BJ (cell line): ENCODE measurements at regions not wholly inside any gene's neighbourhood (a gene's known extent, or its start where the extent isn't known, plus 50 kb on each side); places are given as distances from the start of the nearest gene placed in this dataset.
A peak's percentile ranks its signal among the peaks of the same experiment; 100 is the strongest.
"Not testable (repeated sequence)": the region's sequence is repeated elsewhere in the genome, so short reads cannot be mapped to it uniquely, and the experiment has no call there.

ENCODE experiments used
- CTCF ChIA-PET: fragments of 350-600 bp; formaldehyde crosslinking; extraction: SDS; loops from one replicate; lab custom pipeline; 2021; ENCODE audit warnings: antibody characterized with exemption, inconsistent platforms; lab: Yijun Ruan, JAX
- POLR2A ChIA-PET: fragments of 300-600 bp; sonication (Branson Sonifier 250); formaldehyde crosslinking; extraction: SDS; loops from one replicate; lab custom pipeline; 2021; ENCODE audit warnings: antibody characterized with exemption; lab: Charles Lee
- DNase-seq: peaks from one replicate; pipeline ENCODE4 v3.0.0-alpha.2; 2011; ENCODE audit warnings: low read depth
- H3K27me3 ChIP-seq: 2 replicates; pipeline ENCODE4 v1.6.0; 2011; ENCODE audit warnings: low read length; ENCODE audit not compliant: control insufficient read depth, insufficient read depth
- H3K36me3 ChIP-seq: 2 replicates; pipeline ENCODE4 v1.5.1; 2011; ENCODE audit warnings: low read length; ENCODE audit not compliant: control insufficient read depth, insufficient read depth
- H3K4me3 ChIP-seq: 2 replicates; pipeline ENCODE4 v1.5.1; 2011; ENCODE audit warnings: low read depth, mild to moderate bottlenecking, control low read depth, low read length
- TF ChIP-seq, protein P1 (sequence below): IDR thresholded peaks from 2 replicates; pipeline ENCODE4 v1.5.1; 2011; ENCODE audit warnings: low read depth, mild to moderate bottlenecking, control low read depth, inconsistent platforms, low read length, moderate library complexity; ENCODE audit not compliant: insufficient read depth

DNA sequence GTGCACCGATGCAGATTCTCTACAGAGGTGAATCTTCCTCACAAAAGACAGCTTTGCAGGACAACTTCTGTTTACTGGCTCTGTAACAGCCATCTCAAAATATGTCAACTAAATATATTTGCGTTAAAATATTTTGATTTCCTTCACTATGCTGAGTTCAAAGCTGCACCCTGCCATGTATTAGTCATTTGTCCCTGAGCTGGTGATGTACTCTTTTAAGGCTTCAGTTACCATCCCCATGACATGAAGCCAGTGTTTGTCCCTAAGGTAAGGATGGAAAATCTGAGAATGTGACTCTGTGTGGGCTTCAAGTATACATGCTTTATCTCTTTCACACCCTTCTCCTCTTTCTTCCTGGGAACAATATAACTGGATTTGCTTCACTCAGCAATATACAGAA lies 70.2 kb upstream of the BTG3 start:
- Histone ChIP-seq H3K27me3 (no peaks in the 10 kb centered on the region), H3K4me3 (no peak overlapping the region), H3K36me3 (no peaks in the 10 kb centered on the region)
- ChIA-PET POLR2A (no interaction called here), CTCF (interaction anchor here (1.2 to 1.5 kb wide), 2 partner anchors 221 to 242 kb away, joined by 3 to 7 read pairs; no protein-coding TSS in a partner anchor)
- no peak for DNase-seq
- TF ChIP-seq, protein P1, sequence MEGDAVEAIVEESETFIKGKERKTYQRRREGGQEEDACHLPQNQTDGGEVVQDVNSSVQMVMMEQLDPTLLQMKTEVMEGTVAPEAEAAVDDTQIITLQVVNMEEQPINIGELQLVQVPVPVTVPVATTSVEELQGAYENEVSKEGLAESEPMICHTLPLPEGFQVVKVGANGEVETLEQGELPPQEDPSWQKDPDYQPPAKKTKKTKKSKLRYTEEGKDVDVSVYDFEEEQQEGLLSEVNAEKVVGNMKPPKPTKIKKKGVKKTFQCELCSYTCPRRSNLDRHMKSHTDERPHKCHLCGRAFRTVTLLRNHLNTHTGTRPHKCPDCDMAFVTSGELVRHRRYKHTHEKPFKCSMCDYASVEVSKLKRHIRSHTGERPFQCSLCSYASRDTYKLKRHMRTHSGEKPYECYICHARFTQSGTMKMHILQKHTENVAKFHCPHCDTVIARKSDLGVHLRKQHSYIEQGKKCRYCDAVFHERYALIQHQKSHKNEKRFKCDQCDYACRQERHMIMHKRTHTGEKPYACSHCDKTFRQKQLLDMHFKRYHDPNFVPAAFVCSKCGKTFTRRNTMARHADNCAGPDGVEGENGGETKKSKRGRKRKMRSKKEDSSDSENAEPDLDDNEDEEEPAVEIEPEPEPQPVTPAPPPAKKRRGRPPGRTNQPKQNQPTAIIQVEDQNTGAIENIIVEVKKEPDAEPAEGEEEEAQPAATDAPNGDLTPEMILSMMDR = no peak

DNA sequence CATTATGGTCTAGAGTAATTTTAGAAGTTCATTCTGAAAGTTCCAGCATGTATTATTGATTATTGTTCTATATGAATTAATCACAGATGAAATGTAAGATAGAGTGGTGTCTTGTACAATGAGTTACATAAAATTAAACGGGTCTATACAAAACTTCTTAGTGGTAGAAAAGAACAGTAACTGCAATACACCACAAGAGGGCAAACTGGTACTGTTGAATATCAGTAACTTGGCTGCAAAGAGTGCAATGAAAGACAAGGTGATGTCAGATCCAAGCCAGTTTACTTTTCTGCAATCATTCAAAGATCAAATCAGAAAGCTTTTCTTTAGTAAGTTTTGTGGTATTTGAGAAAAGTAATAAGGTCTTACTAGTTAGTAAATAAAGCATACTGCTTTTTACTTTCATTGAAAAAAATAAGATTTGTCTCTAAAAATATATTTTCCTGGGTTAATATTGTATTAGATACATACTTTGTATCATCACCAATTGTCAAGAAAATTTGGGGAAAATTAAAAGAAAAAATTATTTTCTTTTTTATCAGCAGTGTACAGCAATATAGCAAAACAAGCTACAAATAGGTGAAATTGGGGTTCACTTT lies 66.4 kb upstream of the BTG3 start:
- TF ChIP-seq, protein P1 = peak; percentile 74
- ChIA-PET CTCF (interaction anchor here (0.6 to 6.6 kb wide), 12 partner anchors 9 to 293 kb away, joined by 3 to 45 read pairs (median 4); partner anchors contain the start of gene BTG3), POLR2A (no interaction called here)
- no peaks in the 10 kb centered on the region for H3K36me3 ChIP-seq
- H3K27me3 ChIP-seq = no peaks in the 10 kb centered on the region
- H3K4me3 ChIP-seq = no peak overlapping the region
- DNase-seq = peak; percentile 16

DNA sequence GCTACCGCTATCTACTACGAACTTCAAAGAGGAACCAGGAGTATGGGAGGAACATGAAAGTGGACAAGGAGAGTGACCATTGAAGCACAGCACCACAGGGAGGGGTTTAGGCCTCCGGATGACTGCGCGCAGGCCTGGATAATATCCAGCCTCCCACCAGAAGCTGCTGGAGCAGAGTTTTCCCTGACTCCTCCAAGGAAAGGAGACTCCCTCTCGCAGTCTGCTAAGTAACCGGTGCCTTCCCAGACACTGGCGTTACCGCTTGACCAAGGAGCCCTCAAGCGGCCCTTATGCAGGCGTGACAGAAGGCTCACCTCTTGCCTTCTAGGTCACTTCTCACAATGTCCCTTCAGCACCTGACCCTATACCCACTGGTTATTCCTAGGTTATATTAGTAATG lies 64.2 kb upstream of the BTG3 start:
- POLR2A ChIA-PET, H3K4me3 ChIP-seq, H3K36me3 ChIP-seq, DNase-seq, H3K27me3 ChIP-seq: not testable (repeated sequence)
- CTCF ChIA-PET = interaction anchor here (3.7 to 6.6 kb wide), 2 partner anchors 228 to 248 kb away, joined by 28 to 45 read pairs; no protein-coding TSS in a partner anchor

DNA sequence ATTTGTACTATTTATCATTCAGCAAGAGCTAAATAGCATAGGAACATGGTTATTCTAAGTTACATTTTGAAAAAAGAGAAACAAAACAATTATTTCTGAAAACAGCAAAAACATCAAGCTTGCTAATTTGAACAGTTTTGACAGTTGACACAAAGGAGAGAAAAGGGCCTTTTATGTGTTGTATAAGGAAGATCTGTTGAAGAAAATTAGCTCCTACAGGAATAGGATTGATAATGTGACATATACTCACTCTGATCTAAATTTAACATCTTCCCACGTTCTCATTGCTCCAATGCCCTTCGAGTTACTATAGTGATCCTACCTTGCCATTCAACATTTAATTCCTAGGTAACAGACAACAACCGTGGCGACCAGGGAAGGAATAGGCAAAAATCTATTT lies 61.4 kb upstream of the BTG3 start:
- POLR2A ChIA-PET = no interaction called here
- no peaks in the 10 kb centered on the region for H3K36me3 ChIP-seq
- no peak for DNase-seq
- CTCF ChIA-PET = interaction anchor here (0.6 to 6.6 kb wide), 3 partner anchors 192 to 251 kb away, joined by 3 to 45 read pairs (median 6); no protein-coding TSS in a partner anchor
- H3K4me3 ChIP-seq = no peak overlapping the region
- TF ChIP-seq, protein P1 = no peak
- no peaks in the 10 kb centered on the region for H3K27me3 ChIP-seq

DNA sequence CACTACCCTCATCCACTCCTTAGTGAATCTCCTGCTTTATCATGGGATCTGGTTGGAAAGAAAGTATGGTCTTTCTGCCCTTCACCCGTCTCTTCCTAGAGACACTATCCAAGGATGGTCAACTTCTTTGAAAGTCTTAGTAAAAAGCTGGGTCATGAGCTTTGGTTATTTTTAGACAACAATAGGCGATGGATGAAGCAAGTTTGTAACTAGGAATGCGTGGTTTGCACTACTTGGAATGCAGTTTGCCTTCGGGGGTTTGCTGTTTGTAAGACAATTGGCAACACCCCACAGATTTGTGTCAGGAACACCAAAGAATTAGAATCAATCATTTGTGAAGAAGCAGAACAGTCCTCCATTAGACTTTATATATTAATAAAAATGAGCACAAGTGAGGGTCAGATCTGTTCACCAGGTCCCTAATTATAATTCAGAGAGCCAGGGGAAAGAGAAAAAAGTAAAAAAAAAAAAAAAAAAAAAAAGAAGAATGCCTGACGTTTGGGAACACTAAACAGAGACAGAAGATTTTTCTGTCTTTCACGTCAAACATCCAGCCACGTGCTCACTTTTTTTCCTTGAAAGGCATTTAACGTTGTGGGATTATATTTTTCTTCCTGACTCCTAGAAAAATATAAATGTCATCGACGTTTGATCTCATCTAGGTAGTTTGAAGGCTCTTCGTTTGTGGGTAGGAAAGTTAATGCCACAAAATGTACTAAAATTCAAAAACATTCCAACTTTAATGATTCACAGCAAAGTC lies 60.7 kb upstream of the BTG3 start:
- no peaks in the 10 kb centered on the region for H3K36me3 ChIP-seq
- POLR2A ChIA-PET = no interaction called here
- TF ChIP-seq, protein P1 = no peak
- H3K27me3 ChIP-seq = no peaks in the 10 kb centered on the region
- CTCF ChIA-PET = interaction anchor here (1.0 to 6.6 kb wide), 5 partner anchors 16 to 252 kb away, joined by 3 to 45 read pairs (median 5); no protein-coding TSS in a partner anchor
- DNase-seq = peak; percentile 32
- H3K4me3 ChIP-seq = no peak overlapping the region
